ENCODE measurements at regions not wholly inside any gene's neighbourhood (a gene's known extent, or its start where the extent isn't known, plus 50 kb on each side); places are given as distances from the start of the nearest gene placed in this dataset.
"Not testable (repeated sequence)": the region's sequence is repeated elsewhere in the genome, so short reads cannot be mapped to it uniquely, and the experiment has no call there.

DNA sequence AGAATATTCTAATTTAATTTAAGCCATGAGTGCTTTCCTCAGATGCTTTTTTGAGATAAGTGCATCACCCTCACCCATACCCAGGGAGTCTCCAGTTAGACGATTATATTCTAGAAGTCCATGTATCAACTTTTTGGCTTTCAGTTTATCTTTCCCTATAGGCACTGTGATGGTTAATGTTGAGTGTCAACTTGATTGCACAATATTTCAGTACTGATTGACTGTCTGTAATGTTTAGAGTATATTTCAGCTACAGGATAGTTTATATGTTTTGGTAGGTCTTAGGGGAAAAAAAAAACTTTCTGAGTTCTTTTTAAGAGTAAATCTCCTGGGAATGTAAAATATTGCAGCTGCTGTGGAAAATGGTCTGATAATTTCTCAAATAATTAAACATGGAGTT lies 535.4 kb downstream of the ADRA2A start:
- no peak for DNase-seq
- TF ChIP-seq, protein P1, sequence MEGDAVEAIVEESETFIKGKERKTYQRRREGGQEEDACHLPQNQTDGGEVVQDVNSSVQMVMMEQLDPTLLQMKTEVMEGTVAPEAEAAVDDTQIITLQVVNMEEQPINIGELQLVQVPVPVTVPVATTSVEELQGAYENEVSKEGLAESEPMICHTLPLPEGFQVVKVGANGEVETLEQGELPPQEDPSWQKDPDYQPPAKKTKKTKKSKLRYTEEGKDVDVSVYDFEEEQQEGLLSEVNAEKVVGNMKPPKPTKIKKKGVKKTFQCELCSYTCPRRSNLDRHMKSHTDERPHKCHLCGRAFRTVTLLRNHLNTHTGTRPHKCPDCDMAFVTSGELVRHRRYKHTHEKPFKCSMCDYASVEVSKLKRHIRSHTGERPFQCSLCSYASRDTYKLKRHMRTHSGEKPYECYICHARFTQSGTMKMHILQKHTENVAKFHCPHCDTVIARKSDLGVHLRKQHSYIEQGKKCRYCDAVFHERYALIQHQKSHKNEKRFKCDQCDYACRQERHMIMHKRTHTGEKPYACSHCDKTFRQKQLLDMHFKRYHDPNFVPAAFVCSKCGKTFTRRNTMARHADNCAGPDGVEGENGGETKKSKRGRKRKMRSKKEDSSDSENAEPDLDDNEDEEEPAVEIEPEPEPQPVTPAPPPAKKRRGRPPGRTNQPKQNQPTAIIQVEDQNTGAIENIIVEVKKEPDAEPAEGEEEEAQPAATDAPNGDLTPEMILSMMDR (IDR thresholded peaks at IDR 0.05) = no peak
- Histone ChIP-seq H3K36me3 (ENCODE audit: low read depth) (no peaks in the 10 kb centered on the region), H3K9me3 (no peaks in the 10 kb centered on the region), H3K4me1 (ENCODE audit: low read depth) (no peaks in the 10 kb centered on the region), H3K4me3 (no peak overlapping the region)
- intact Hi-C loops (cut with DNase I, micrococcal nuclease) = no loop called here
- no peak for ATAC-seq

DNA sequence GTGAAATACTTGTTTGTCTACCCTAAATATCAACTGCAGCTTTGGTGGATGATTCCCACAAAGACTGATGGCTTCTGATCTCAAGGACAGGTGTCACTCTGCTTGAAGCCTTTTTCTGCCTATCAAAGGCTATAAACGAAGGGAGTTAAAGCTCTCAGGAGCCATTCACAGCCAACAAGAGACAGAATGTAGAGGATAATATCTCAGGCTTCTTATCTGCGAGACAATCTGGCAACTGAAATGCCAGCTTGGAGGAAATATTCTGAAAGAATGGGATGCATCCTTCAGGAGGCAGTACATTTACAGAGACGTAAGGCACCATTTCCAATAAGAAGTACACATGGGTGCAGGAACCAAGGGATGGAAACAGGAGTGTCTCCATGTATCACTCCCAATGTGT lies 549.4 kb downstream of the GPAM start:
- DNase-seq = no peak
- Histone ChIP-seq H3K4me1 (ENCODE audit: low read depth) (no peaks in the 10 kb centered on the region), H3K4me3 (no peak overlapping the region), H3K9me3 (no peaks in the 10 kb centered on the region), H3K36me3 (ENCODE audit: low read depth) (no peaks in the 10 kb centered on the region)
- intact Hi-C loops (cut with DNase I, micrococcal nuclease) = no loop called here
- no peak for ATAC-seq
- TF ChIP-seq, protein P1 (IDR thresholded peaks at IDR 0.05) = no peak

DNA sequence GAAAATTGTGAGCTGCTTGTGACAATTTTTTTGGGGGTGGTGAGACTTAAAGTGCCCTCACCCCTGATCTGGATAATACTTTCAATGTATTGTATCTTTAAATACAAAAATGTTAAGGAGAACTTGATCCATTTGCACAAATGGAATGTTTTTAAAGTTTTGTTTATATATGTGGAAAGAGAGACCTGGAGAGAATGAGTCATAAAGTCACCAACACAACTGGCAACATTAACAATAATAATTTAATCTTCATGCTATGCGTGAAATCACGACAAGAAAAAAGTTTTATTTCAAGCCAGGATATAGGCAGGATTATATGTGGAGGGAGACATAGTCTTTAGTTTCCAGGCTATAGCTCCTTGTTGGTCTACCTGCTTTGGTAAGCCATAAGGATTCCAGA lies 537.5 kb downstream of the GPAM start:
- no peak overlapping the region for H3K4me3 ChIP-seq
- H3K9me3 ChIP-seq = peaks cover 11% of the 10 kb centered on the region
- intact Hi-C loops (cut with DNase I, micrococcal nuclease) = no loop called here
- no peaks in the 10 kb centered on the region for H3K36me3 ChIP-seq (ENCODE audit: low read depth)
- ATAC-seq (no peak), DNase-seq (no peak)
- TF ChIP-seq, protein P1 (IDR thresholded peaks at IDR 0.05) = no peak
- H3K4me1 ChIP-seq (ENCODE audit: low read depth) = no peaks in the 10 kb centered on the region

DNA sequence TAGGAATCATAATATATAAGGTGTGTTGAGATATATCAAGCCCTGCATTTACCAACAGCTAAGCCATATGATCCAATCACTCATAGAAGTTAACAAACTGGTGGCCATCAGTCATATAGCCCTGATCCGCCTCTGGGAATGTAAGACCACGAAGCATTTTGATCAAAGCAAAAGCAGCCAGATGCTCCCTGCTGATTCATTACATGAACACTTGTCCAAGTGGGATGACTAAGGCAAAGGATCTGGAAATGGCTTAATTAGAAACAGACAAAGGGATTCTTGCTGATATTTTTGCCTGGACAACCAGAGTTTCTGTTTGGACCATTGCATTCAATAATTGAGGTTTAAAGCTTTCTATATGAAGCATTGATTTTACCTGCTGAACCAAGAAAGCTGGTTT lies 535.5 kb downstream of the GPAM start:
- no peak for DNase-seq
- intact Hi-C loops (cut with DNase I, micrococcal nuclease) = no loop called here
- TF ChIP-seq, protein P1 (IDR thresholded peaks at IDR 0.05) = no peak
- no peak overlapping the region for H3K4me3 ChIP-seq
- H3K4me1 ChIP-seq (ENCODE audit: low read depth) = no peaks in the 10 kb centered on the region
- ATAC-seq = no peak
- H3K36me3 ChIP-seq (ENCODE audit: low read depth) = no peaks in the 10 kb centered on the region
- H3K9me3 ChIP-seq = peaks cover 11% of the 10 kb centered on the region

DNA sequence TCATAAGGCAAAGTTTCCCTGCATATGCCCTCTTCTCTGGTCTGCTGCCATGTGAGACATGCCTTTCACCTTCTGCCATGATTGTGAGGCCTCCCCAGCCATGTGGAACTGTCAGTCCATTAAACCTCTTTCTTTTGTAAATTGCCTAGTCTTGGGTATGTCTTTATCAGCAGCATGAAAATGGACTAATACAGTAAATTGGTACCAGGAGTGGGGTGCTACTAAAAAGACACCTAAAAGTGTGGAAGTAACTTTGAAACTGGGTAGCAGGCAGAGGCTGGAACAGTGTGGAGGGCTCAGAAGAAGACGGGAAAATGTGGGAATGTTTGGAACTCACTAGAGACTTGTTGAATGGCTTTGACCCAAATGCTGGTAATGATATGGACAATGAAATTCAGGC lies 534.5 kb downstream of the GPAM start:
- intact Hi-C loops (cut with DNase I, micrococcal nuclease); H3K4me1 ChIP-seq (ENCODE audit: low read depth); DNase-seq: not testable (repeated sequence)

DNA sequence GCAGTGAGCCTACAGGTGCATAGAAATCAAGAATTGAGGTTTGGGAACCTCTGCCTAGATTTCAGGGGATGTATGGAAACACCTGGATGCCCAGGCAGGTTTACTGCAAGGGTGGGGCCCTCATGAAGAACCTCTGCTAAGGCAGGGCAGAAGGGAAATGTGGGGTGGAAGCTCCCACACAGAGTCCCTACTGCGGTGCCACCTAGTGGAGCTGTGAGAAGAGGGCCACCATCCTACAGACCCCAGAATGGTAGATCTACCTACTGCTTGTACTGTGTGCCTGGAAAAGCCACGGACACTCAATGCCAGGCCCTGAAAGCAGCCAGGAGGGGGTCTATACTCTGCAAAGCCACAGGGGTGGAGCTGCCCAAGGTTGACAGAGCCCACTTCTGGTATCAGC lies 533.5 kb downstream of the GPAM start:
- TF ChIP-seq, protein P1 (IDR thresholded peaks at IDR 0.05) = no peak
- Histone ChIP-seq H3K36me3 (ENCODE audit: low read depth) (no peaks in the 10 kb centered on the region), H3K9me3 (peaks cover 11% of the 10 kb centered on the region)

More for the DNA sequence above, 534.5 kb downstream of the GPAM start:
- H3K9me3 ChIP-seq = peaks cover 11% of the 10 kb centered on the region
- not testable (repeated sequence) for H3K36me3 ChIP-seq (ENCODE audit: low read depth); ATAC-seq; H3K4me3 ChIP-seq

More for the DNA sequence above, 533.5 kb downstream of the GPAM start:
- DNase-seq = no peak
- intact Hi-C loops (cut with DNase I, micrococcal nuclease) = no loop called here
- no peaks in the 10 kb centered on the region for H3K4me1 ChIP-seq (ENCODE audit: low read depth)
- no peak overlapping the region for H3K4me3 ChIP-seq
- no peak for ATAC-seq

Data from mucosa of descending colon (tissue), 3 donors.